ENCODE measurements at regions not wholly inside any gene's neighbourhood (a gene's known extent, or its start where the extent isn't known, plus 50 kb on each side); places are given as distances from the start of the nearest gene placed in this dataset.
A peak's percentile ranks its signal among the peaks of the same experiment; 100 is the strongest.
"Not testable (repeated sequence)": the region's sequence is repeated elsewhere in the genome, so short reads cannot be mapped to it uniquely, and the experiment has no call there.

GRCh38 chr11:71638801-71639519 is 56.3 kb upstream of the KRTAP5-11 start:
- Mint-ChIP-seq H3K27me3 (peaks cover 42% of the 10 kb centered on the region), H3K4me3 (peak overlapping the region; percentile 68)
- H3K36me3 Mint-ChIP-seq (ENCODE audit: low read depth); H3K4me1 Mint-ChIP-seq (ENCODE audit: low read depth); H3K9me3 Mint-ChIP-seq; H3K27ac Mint-ChIP-seq; intact Hi-C loops (cut with micrococcal nuclease): not testable (repeated sequence)

- H3K9me3 Mint-ChIP-seq; H3K4me1 Mint-ChIP-seq (ENCODE audit: low read depth); intact Hi-C loops (cut with micrococcal nuclease); H3K27ac Mint-ChIP-seq; H3K36me3 Mint-ChIP-seq (ENCODE audit: low read depth): not testable (repeated sequence)
- peak overlapping the region; percentile 68 for H3K4me3 Mint-ChIP-seq
- H3K27me3 Mint-ChIP-seq, result peaks cover 42% of the 10 kb centered on the region
These were observed 56.8 kb upstream of the KRTAP5-11 start for GRCh38 chr11:71639520-71639849.

DNA sequence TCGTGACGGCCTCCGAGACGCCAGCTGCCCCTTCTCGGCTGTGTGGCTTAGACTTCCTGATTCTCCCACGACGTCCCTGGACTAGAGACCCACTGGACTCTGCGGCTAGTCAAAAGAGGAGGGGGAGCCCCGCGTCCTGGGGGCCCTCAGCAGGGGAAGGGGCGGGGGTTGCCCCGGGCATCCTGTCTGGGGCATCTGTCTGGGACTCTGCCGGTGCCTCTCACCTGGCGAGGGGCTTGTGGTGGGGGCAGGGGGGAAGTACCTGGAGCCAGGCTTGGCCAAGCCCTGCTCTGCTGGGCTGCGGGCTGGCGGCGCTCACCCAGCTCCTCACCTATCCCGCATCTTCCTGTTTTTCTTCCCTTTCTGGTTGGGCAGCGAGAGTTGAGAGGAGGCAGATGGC is 57.2 kb upstream of the KRTAP5-11 start:
- H3K9me3 Mint-ChIP-seq; H3K36me3 Mint-ChIP-seq (ENCODE audit: low read depth); intact Hi-C loops (cut with micrococcal nuclease); H3K4me1 Mint-ChIP-seq (ENCODE audit: low read depth); H3K27ac Mint-ChIP-seq: not testable (repeated sequence)
- Mint-ChIP-seq H3K4me3 (peak overlapping the region; percentile 42), H3K27me3 (peaks cover 44% of the 10 kb centered on the region)

DNA sequence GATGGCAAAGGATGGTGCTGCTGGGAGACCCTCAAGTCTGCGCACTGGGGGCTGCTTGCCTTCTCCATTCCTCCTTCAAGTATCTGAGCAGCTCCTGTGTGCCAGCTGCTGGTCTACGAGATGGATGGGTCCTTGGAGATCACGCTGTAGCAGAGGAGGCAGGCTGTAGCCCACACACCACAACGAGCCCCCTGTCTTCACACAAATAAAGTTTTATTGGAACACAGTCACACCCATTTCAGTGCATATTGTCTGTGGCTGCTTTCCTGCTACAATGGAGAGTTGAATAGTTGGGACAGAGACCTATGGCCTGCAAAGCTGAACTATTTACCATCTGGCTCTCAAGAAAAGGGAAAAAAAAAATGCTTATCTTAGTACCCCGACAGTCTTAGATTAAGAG is 64.4 kb upstream of the KRTAP5-11 start:
- H3K9me3 Mint-ChIP-seq; H3K27me3 Mint-ChIP-seq; H3K36me3 Mint-ChIP-seq (ENCODE audit: low read depth); H3K4me3 Mint-ChIP-seq; intact Hi-C loops (cut with micrococcal nuclease); H3K27ac Mint-ChIP-seq; H3K4me1 Mint-ChIP-seq (ENCODE audit: low read depth): not testable (repeated sequence)

DNA sequence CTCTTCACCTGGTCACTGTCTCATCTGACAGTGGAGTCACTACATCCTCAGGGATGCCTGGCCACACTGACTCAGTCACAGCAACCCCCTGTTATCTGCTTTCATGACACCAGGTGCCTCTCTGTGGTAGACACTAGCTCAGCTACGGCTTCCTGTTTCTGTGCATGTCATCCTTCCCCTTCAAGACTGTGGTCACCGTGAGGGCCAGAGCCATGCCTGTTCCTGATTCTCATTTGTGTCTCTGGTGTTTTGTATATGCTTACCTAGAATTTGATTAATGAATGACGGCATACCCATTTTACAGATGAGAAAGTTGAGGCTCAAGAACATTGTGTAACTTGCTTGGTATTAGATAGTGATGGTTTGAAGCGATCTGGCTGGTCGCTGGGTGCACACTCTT is 70.3 kb upstream of the KRTAP5-11 start:
- H3K27ac Mint-ChIP-seq; H3K4me3 Mint-ChIP-seq; H3K9me3 Mint-ChIP-seq; intact Hi-C loops (cut with micrococcal nuclease); H3K27me3 Mint-ChIP-seq; H3K4me1 Mint-ChIP-seq (ENCODE audit: low read depth); H3K36me3 Mint-ChIP-seq (ENCODE audit: low read depth): not testable (repeated sequence)

- intact Hi-C loops (cut with micrococcal nuclease); H3K27ac Mint-ChIP-seq; H3K4me3 Mint-ChIP-seq; H3K9me3 Mint-ChIP-seq; H3K27me3 Mint-ChIP-seq; H3K4me1 Mint-ChIP-seq (ENCODE audit: low read depth); H3K36me3 Mint-ChIP-seq (ENCODE audit: low read depth): not testable (repeated sequence)
These were observed 71.7 kb upstream of the KRTAP5-11 start for GRCh38 chr11:71654423-71654822.

DNA sequence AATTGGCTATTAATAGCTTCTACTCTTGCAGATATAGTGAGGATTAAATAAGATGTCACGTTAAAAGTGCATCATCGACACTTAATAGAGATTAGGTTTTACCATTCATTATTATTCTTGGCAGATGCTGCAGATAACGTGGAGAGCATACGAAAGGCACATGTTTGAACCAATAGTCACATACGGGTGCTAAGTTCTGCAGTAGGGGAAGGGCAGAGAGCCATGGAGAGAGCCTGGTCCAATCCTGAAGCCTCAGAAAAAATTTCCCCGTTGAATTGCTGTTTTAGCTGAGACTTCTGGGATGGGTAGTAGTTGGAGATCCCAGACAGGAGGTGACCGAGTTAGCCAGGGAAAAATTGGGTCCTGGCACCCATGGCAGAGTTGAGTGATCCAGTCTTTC is 72.4 kb upstream of the KRTAP5-11 start:
- H3K9me3 Mint-ChIP-seq; intact Hi-C loops (cut with micrococcal nuclease); H3K27me3 Mint-ChIP-seq; H3K36me3 Mint-ChIP-seq (ENCODE audit: low read depth); H3K4me3 Mint-ChIP-seq; H3K27ac Mint-ChIP-seq; H3K4me1 Mint-ChIP-seq (ENCODE audit: low read depth): not testable (repeated sequence)

DNA sequence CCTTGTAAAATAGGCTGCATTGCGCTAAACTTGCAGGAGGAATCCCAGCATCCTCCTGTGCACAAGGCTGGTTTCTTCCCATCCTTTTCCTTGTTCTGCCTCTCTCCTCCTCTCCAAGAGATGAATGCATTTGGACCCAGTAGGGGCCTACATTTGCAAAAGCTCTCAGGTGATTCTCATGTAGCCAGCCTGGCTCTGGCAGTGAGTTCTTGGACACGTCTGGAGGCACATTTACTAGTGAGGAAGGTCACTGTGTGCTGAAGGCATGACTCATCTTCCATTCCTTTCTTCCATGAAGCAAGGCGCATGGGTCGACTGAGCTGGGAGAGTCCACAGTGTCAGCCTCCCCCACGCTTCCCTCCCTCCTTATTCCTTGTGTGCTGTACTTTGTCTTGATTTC is 73.8 kb upstream of the KRTAP5-11 start:
- H3K4me3 Mint-ChIP-seq; H3K9me3 Mint-ChIP-seq; H3K27ac Mint-ChIP-seq; H3K36me3 Mint-ChIP-seq (ENCODE audit: low read depth); H3K27me3 Mint-ChIP-seq; H3K4me1 Mint-ChIP-seq (ENCODE audit: low read depth); intact Hi-C loops (cut with micrococcal nuclease): not testable (repeated sequence)

DNA sequence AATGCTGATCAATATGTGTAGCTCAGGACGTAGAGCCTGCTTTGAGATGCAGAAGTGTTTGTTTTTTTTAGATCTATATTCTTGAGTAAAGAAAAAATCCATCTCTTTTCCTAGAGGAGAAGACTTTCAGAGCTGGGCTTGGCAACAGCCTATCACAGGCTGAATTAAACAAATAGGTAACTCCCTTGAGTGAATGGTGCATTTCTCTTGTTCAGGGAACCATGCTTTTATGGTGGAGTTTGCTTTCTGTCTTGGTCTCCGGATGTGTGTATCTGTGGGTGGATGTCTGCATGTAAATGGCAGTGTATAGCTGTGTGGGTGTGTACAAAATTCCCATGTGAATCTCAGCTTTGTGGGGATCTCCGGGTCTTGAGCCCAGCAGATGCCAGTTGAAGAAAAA is 82.3 kb upstream of the KRTAP5-11 start:
- intact Hi-C loops (cut with micrococcal nuclease); H3K4me3 Mint-ChIP-seq; H3K27ac Mint-ChIP-seq; H3K9me3 Mint-ChIP-seq; H3K4me1 Mint-ChIP-seq (ENCODE audit: low read depth); H3K36me3 Mint-ChIP-seq (ENCODE audit: low read depth); H3K27me3 Mint-ChIP-seq: not testable (repeated sequence)

- H3K4me3 Mint-ChIP-seq; H3K36me3 Mint-ChIP-seq (ENCODE audit: low read depth); H3K27me3 Mint-ChIP-seq; H3K4me1 Mint-ChIP-seq (ENCODE audit: low read depth); H3K27ac Mint-ChIP-seq; intact Hi-C loops (cut with micrococcal nuclease): not testable (repeated sequence)
- peaks cover 19% of the 10 kb centered on the region for H3K9me3 Mint-ChIP-seq
These were observed 115.4 kb upstream of the KRTAP5-11 start for GRCh38 chr11:71698110-71698509.

DNA sequence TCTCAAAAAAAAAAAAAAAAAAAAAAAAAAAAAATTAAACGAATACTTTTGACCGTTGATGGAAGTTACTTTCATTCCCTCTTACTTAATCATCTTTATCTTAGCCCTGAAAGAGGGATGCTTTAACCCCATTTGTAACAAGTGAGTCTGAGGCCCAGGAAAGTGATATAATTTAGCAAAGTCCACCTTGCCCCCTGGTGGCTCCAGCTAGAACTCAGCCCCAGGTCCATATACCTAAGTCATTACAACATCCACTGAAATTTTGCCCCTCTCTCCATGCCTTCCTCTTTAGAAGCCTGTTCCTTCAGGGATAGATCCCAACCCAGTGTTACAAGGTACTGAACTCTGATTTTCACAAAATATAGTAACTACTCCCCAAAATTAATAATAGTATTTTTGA is 116.3 kb upstream of the KRTAP5-11 start:
- H3K27ac Mint-ChIP-seq; H3K4me1 Mint-ChIP-seq (ENCODE audit: low read depth); H3K36me3 Mint-ChIP-seq (ENCODE audit: low read depth); intact Hi-C loops (cut with micrococcal nuclease); H3K27me3 Mint-ChIP-seq; H3K4me3 Mint-ChIP-seq: not testable (repeated sequence)
- H3K9me3 Mint-ChIP-seq, result peaks cover 22% of the 10 kb centered on the region

DNA sequence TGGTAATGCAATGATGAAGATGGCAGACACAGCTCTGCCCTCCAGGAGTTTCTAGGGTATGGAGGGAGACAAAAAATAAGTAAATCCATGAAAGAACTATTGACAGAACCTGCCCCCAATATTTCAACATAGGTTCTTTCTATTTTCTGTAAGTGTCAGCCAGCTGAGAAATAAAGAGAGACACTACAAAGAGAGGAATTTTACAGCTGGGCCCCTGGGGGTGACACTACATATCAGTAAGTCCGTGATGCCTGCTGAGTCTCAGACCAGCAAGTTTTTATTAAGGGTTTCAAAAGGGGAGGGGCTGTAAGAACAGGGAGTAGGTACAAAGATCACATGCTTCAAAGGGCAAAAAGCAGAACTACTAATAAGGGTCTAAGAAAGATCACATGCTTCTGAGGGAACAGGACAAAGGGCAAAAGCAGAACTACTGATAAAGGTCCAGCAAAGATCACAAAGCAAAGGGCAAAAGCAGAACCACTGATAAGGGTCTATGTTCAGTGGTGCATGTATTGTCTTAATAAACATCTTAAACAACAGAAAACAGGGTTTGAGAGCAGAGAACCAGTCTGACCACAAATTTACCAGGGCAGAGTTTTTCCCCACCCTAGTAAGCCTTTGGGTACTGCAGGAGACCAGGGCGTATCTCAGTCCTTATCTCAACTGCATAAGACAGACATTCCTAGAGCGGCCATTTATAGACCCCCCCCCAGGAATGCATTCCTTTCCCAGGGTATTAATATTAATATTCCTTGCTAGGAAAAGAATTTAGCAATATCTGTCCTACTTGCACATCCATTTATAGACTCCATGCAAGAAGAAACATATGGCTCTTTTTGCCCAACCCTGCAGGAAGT is 119.0 kb upstream of the KRTAP5-11 start:
- not testable (repeated sequence) for H3K4me3 Mint-ChIP-seq, H3K27me3 Mint-ChIP-seq

DNA sequence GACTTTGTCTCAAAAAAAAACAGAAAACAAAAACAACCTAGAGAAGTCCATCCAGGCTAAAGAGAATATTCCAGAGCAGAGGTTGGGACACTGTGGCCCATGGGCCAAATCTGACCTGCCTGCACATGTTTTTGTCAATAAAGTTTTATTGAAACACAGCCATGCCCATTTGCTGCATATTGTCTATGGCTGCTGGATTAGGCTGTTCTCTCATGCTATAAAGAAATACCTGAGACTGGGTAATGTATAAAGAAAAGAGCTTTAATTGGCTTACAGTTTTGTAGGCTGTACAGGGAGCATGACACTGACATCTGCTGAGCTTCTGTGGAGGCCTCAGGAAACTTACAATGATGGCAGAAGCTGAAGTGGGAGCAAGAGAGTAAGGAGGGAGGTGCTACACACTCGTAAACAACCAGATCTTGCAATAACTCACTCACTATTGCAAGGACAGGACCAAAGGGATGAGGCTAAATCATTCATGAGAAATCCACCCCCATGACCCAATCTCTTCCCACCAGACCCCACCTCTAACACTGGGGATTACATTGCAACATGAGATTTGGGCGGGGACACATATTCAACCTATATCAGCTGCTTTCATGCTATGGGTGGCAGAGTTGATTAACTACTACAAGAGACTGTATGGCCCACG is 122.5 kb upstream of the KRTAP5-11 start:
- peaks cover 22% of the 10 kb centered on the region for H3K9me3 Mint-ChIP-seq
- H3K27me3 Mint-ChIP-seq; H3K4me1 Mint-ChIP-seq (ENCODE audit: low read depth); H3K27ac Mint-ChIP-seq; H3K4me3 Mint-ChIP-seq; intact Hi-C loops (cut with micrococcal nuclease); H3K36me3 Mint-ChIP-seq (ENCODE audit: low read depth): not testable (repeated sequence)

More for the DNA sequence above, 119.0 kb upstream of the KRTAP5-11 start:
- H3K27ac Mint-ChIP-seq; H3K4me1 Mint-ChIP-seq (ENCODE audit: low read depth); intact Hi-C loops (cut with micrococcal nuclease); H3K36me3 Mint-ChIP-seq (ENCODE audit: low read depth): not testable (repeated sequence)
- peaks cover 22% of the 10 kb centered on the region for H3K9me3 Mint-ChIP-seq

DNA sequence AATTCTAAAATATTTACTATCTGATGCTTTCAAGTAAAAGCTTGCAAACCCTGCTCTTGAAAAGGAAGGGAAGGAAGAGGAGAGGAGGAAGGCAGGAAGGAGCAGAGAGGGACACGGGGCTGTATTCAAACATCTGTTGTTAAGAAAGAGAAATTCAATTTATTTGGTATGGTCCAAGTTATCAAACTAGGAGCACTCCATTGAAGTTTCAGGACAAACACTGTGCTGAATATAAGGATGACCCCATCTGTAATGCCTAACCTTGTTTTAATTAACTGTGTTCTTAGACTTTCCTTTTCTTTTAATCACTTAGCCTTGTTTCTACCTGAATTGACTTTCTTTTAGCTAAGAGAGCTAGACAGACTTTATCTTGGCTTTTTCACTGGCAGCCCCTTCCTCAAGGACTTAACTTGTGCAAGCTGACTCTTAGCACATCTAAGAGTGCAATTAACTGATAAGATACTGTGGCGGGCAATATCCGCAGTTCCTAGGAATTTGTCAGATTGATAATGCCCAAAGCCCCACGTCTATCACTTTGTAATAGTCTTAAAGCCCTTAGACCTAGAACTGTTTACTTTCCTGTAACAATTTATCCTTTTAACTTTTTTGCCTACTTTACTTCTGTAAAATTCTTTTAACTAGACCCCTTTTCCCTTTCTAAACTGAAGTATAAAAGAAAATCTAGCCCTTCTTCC is 123.2 kb upstream of the KRTAP5-11 start:
- H3K27ac Mint-ChIP-seq; intact Hi-C loops (cut with micrococcal nuclease); H3K27me3 Mint-ChIP-seq; H3K4me1 Mint-ChIP-seq (ENCODE audit: low read depth); H3K36me3 Mint-ChIP-seq (ENCODE audit: low read depth); H3K4me3 Mint-ChIP-seq: not testable (repeated sequence)
- peaks cover 22% of the 10 kb centered on the region for H3K9me3 Mint-ChIP-seq

Data from dendritic cell treated with granulocyte-macrophage colony-stimulating factor and Interleukin-4, amounts not matched to agents 40 ng/mL and 50 ng/mL, for 4 days (primary cell).